ENCODE measurements at regions not wholly inside any gene's neighbourhood (a gene's known extent, or its start where the extent isn't known, plus 50 kb on each side); places are given as distances from the start of the nearest gene placed in this dataset.

- no peak for DNase-seq (ENCODE audit: extremely low read depth, low read depth)
- TF ChIP-seq CTCF (IDR thresholded peaks at IDR 0.05; ENCODE audit: low read depth, low read length): no peak
Observed at GRCh38 chr10:21327289-21327993, 198.0 kb downstream of the SKIDA1 start.

- DNase-seq (ENCODE audit: extremely low read depth, low read depth): no peak
- no peak for TF ChIP-seq CTCF (IDR thresholded peaks at IDR 0.05; ENCODE audit: low read depth, low read length)
Observed at GRCh38 chr10:21326594-21327288, 198.7 kb downstream of the SKIDA1 start.

- no peak for TF ChIP-seq CTCF (IDR thresholded peaks at IDR 0.05; ENCODE audit: low read depth, low read length)
- no peak for DNase-seq (ENCODE audit: extremely low read depth, low read depth)
Observed at GRCh38 chr10:21318540-21319167, 206.8 kb downstream of the SKIDA1 start.

GRCh38 chr10:21317902-21318301, 207.6 kb downstream of the SKIDA1 start:
- peak; percentile 36 for DNase-seq (ENCODE audit: extremely low read depth, low read depth)
- TF ChIP-seq CTCF (IDR thresholded peaks at IDR 0.05; ENCODE audit: low read depth, low read length): no peak

- DNase-seq (ENCODE audit: extremely low read depth, low read depth): peak; percentile 84
- no peak for TF ChIP-seq CTCF (IDR thresholded peaks at IDR 0.05; ENCODE audit: low read depth, low read length)
Observed at GRCh38 chr10:21315645-21316220, 209.7 kb downstream of the SKIDA1 start.

GRCh38 chr10:21314906-21315644, 210.4 kb downstream of the SKIDA1 start:
- TF ChIP-seq CTCF (IDR thresholded peaks at IDR 0.05; ENCODE audit: low read depth, low read length): no peak
- no peak for DNase-seq (ENCODE audit: extremely low read depth, low read depth)
